ENCODE measurements at regions not wholly inside any gene's neighbourhood (a gene's known extent, or its start where the extent isn't known, plus 50 kb on each side); places are given as distances from the start of the nearest gene placed in this dataset.
"Not testable (repeated sequence)": the region's sequence is repeated elsewhere in the genome, so short reads cannot be mapped to it uniquely, and the experiment has no call there.

- H3K36me3 Mint-ChIP-seq (ENCODE audit: insufficient read depth); H3K27me3 Mint-ChIP-seq; H3K27ac Mint-ChIP-seq (ENCODE audit: low read depth); H3K4me1 Mint-ChIP-seq; ATAC-seq (replicated peaks; ENCODE audit: extremely low read depth, poor library complexity, severe bottlenecking); DNase-seq (ENCODE audit: low spot score in 2 of 2); H3K9me3 Mint-ChIP-seq; H3K4me3 Mint-ChIP-seq: not testable (repeated sequence)
Measured at GRCh38 chr11:67940440-67940839, 63.5 kb downstream of the UNC93B1 start.

- DNase-seq (ENCODE audit: low spot score in 2 of 2); H3K9me3 Mint-ChIP-seq; ATAC-seq (replicated peaks; ENCODE audit: extremely low read depth, poor library complexity, severe bottlenecking); H3K27me3 Mint-ChIP-seq; H3K4me3 Mint-ChIP-seq; H3K36me3 Mint-ChIP-seq (ENCODE audit: insufficient read depth); H3K4me1 Mint-ChIP-seq; H3K27ac Mint-ChIP-seq (ENCODE audit: low read depth): not testable (repeated sequence)
Measured at GRCh38 chr11:67938964-67939363, 64.9 kb downstream of the UNC93B1 start.

- not testable (repeated sequence) for ATAC-seq (replicated peaks; ENCODE audit: extremely low read depth, poor library complexity, severe bottlenecking); H3K9me3 Mint-ChIP-seq; H3K4me3 Mint-ChIP-seq
Measured at GRCh38 chr11:67938371-67938770, 65.5 kb downstream of the UNC93B1 start.

GRCh38 chr11:67923565-67923964 lies 80.3 kb downstream of the UNC93B1 start:
- ATAC-seq (replicated peaks; ENCODE audit: extremely low read depth, poor library complexity, severe bottlenecking); H3K27ac Mint-ChIP-seq (ENCODE audit: low read depth); H3K4me1 Mint-ChIP-seq; H3K4me3 Mint-ChIP-seq; H3K9me3 Mint-ChIP-seq; DNase-seq (ENCODE audit: low spot score in 2 of 2); H3K36me3 Mint-ChIP-seq (ENCODE audit: insufficient read depth): not testable (repeated sequence)
- H3K27me3 Mint-ChIP-seq, result peaks cover 62% of the 10 kb centered on the region

More at GRCh38 chr11:67938371-67938770, 65.5 kb downstream of the UNC93B1 start:
- peaks cover 14% of the 10 kb centered on the region for H3K27me3 Mint-ChIP-seq
- H3K4me1 Mint-ChIP-seq; DNase-seq (ENCODE audit: low spot score in 2 of 2); H3K27ac Mint-ChIP-seq (ENCODE audit: low read depth); H3K36me3 Mint-ChIP-seq (ENCODE audit: insufficient read depth): not testable (repeated sequence)

GRCh38 chr11:67920546-67920945 lies 83.4 kb downstream of the UNC93B1 start:
- not testable (repeated sequence) for ATAC-seq (replicated peaks; ENCODE audit: extremely low read depth, poor library complexity, severe bottlenecking); H3K36me3 Mint-ChIP-seq (ENCODE audit: insufficient read depth); H3K9me3 Mint-ChIP-seq; H3K4me1 Mint-ChIP-seq; DNase-seq (ENCODE audit: low spot score in 2 of 2); H3K27ac Mint-ChIP-seq (ENCODE audit: low read depth)
- Mint-ChIP-seq H3K4me3 (peak overlapping the region; percentile 61), H3K27me3 (peaks cover 37% of the 10 kb centered on the region)

GRCh38 chr11:67912184-67912583 lies 91.7 kb downstream of the UNC93B1 start:
- H3K27ac Mint-ChIP-seq (ENCODE audit: low read depth); ATAC-seq (replicated peaks; ENCODE audit: extremely low read depth, poor library complexity, severe bottlenecking); H3K9me3 Mint-ChIP-seq; H3K4me3 Mint-ChIP-seq; H3K36me3 Mint-ChIP-seq (ENCODE audit: insufficient read depth); H3K4me1 Mint-ChIP-seq; DNase-seq (ENCODE audit: low spot score in 2 of 2): not testable (repeated sequence)
- H3K27me3 Mint-ChIP-seq, result peaks cover 61% of the 10 kb centered on the region

- H3K4me3 Mint-ChIP-seq; ATAC-seq (replicated peaks; ENCODE audit: extremely low read depth, poor library complexity, severe bottlenecking); H3K9me3 Mint-ChIP-seq; H3K4me1 Mint-ChIP-seq; DNase-seq (ENCODE audit: low spot score in 2 of 2); H3K36me3 Mint-ChIP-seq (ENCODE audit: insufficient read depth); H3K27ac Mint-ChIP-seq (ENCODE audit: low read depth): not testable (repeated sequence)
- peaks cover 63% of the 10 kb centered on the region for H3K27me3 Mint-ChIP-seq
Measured at GRCh38 chr11:67911211-67911610, 92.7 kb downstream of the UNC93B1 start.

- H3K4me3 Mint-ChIP-seq; H3K36me3 Mint-ChIP-seq (ENCODE audit: insufficient read depth): not testable (repeated sequence)
Measured at GRCh38 chr11:67910803-67911202, 93.1 kb downstream of the UNC93B1 start.

GRCh38 chr11:67906969-67907368 lies 96.9 kb downstream of the UNC93B1 start:
- H3K4me3 Mint-ChIP-seq; H3K4me1 Mint-ChIP-seq; H3K36me3 Mint-ChIP-seq (ENCODE audit: insufficient read depth); H3K9me3 Mint-ChIP-seq; DNase-seq (ENCODE audit: low spot score in 2 of 2); H3K27ac Mint-ChIP-seq (ENCODE audit: low read depth); ATAC-seq (replicated peaks; ENCODE audit: extremely low read depth, poor library complexity, severe bottlenecking): not testable (repeated sequence)
- H3K27me3 Mint-ChIP-seq, result peaks cover 51% of the 10 kb centered on the region

More at GRCh38 chr11:67910803-67911202, 93.1 kb downstream of the UNC93B1 start:
- ATAC-seq (replicated peaks; ENCODE audit: extremely low read depth, poor library complexity, severe bottlenecking); H3K27ac Mint-ChIP-seq (ENCODE audit: low read depth); DNase-seq (ENCODE audit: low spot score in 2 of 2); H3K9me3 Mint-ChIP-seq; H3K4me1 Mint-ChIP-seq: not testable (repeated sequence)
- H3K27me3 Mint-ChIP-seq, result peaks cover 67% of the 10 kb centered on the region

- H3K27me3 Mint-ChIP-seq; DNase-seq (ENCODE audit: low spot score in 2 of 2); H3K9me3 Mint-ChIP-seq; H3K36me3 Mint-ChIP-seq (ENCODE audit: insufficient read depth); ATAC-seq (replicated peaks; ENCODE audit: extremely low read depth, poor library complexity, severe bottlenecking); H3K4me3 Mint-ChIP-seq; H3K4me1 Mint-ChIP-seq; H3K27ac Mint-ChIP-seq (ENCODE audit: low read depth): not testable (repeated sequence)
Measured at GRCh38 chr11:67899462-67899861, 104.4 kb downstream of the UNC93B1 start.

- not testable (repeated sequence) for ATAC-seq (replicated peaks; ENCODE audit: extremely low read depth, poor library complexity, severe bottlenecking); H3K4me3 Mint-ChIP-seq; H3K27ac Mint-ChIP-seq (ENCODE audit: low read depth); H3K36me3 Mint-ChIP-seq (ENCODE audit: insufficient read depth); H3K4me1 Mint-ChIP-seq; H3K27me3 Mint-ChIP-seq; DNase-seq (ENCODE audit: low spot score in 2 of 2)
- H3K9me3 Mint-ChIP-seq, result peaks cover 14% of the 10 kb centered on the region
Measured at GRCh38 chr11:67893487-67893886, 110.4 kb downstream of the UNC93B1 start.

GRCh38 chr11:67889646-67890045 lies 114.3 kb downstream of the UNC93B1 start:
- ATAC-seq (replicated peaks; ENCODE audit: extremely low read depth, poor library complexity, severe bottlenecking); DNase-seq (ENCODE audit: low spot score in 2 of 2); H3K27ac Mint-ChIP-seq (ENCODE audit: low read depth); H3K4me3 Mint-ChIP-seq; H3K36me3 Mint-ChIP-seq (ENCODE audit: insufficient read depth); H3K4me1 Mint-ChIP-seq: not testable (repeated sequence)
- peaks cover 14% of the 10 kb centered on the region for H3K9me3 Mint-ChIP-seq
- peaks cover 21% of the 10 kb centered on the region for H3K27me3 Mint-ChIP-seq

- H3K9me3 Mint-ChIP-seq; ATAC-seq (replicated peaks; ENCODE audit: extremely low read depth, poor library complexity, severe bottlenecking); DNase-seq (ENCODE audit: low spot score in 2 of 2); H3K4me3 Mint-ChIP-seq; H3K36me3 Mint-ChIP-seq (ENCODE audit: insufficient read depth); H3K27ac Mint-ChIP-seq (ENCODE audit: low read depth): not testable (repeated sequence)
- Mint-ChIP-seq H3K4me1 (peaks cover 11% of the 10 kb centered on the region), H3K27me3 (peaks cover 33% of the 10 kb centered on the region)
Measured at GRCh38 chr11:67888056-67888455, 115.8 kb downstream of the UNC93B1 start.

- DNase-seq (ENCODE audit: low spot score in 2 of 2); H3K4me3 Mint-ChIP-seq; H3K27ac Mint-ChIP-seq (ENCODE audit: low read depth); H3K36me3 Mint-ChIP-seq (ENCODE audit: insufficient read depth); ATAC-seq (replicated peaks; ENCODE audit: extremely low read depth, poor library complexity, severe bottlenecking); H3K9me3 Mint-ChIP-seq: not testable (repeated sequence)
- peaks cover 33% of the 10 kb centered on the region for H3K27me3 Mint-ChIP-seq
- H3K4me1 Mint-ChIP-seq, result peaks cover 11% of the 10 kb centered on the region
Measured at GRCh38 chr11:67886672-67887071, 117.2 kb downstream of the UNC93B1 start.

All from central memory CD8-positive, alpha-beta T cell (primary cell).